SU-DHL-6 (cell line): ENCODE measurements at regions not wholly inside any gene's neighbourhood (a gene's known extent, or its start where the extent isn't known, plus 50 kb on each side); places are given as distances from the start of the nearest gene placed in this dataset.

Experiments
- H2AFZ ChIP-seq: fragments of 200-600 bp; sonication (generic); 2 replicates; pipeline ENCODE4 v1.6.1; 2014; ENCODE audit warnings: low read depth, mild to moderate bottlenecking, moderate library complexity, mixed read lengths, antibody characterized with exemption, low read length; ENCODE audit not compliant: severe bottlenecking
- H3F3A ChIP-seq: fragments of 200-600 bp; shearing (Covaris generic); 2 replicates; pipeline ENCODE4 v1.6.0; 2016; ENCODE audit warnings: antibody characterized with exemption, mild to moderate bottlenecking; ENCODE audit not compliant: insufficient read depth
- H3K27ac ChIP-seq: fragments of 200-600 bp; sonication (generic); 2 replicates; pipeline ENCODE4 v1.5.1; 2016; ENCODE audit warnings: low read depth, mild to moderate bottlenecking, low read length, moderate library complexity, mixed read lengths
- H3K27me3 ChIP-seq: fragments of 200-600 bp; sonication (generic), shearing (Covaris generic); 2 replicates; pipeline ENCODE4 v1.6.0; 2014; ENCODE audit warnings: mild to moderate bottlenecking, low read length
- H3K36me3 ChIP-seq: fragments of 200-600 bp; sonication (generic); 2 replicates; pipeline ENCODE4 v1.6.1; 2014; ENCODE audit warnings: mild to moderate bottlenecking, low read length, mixed read lengths
- H3K4me2 ChIP-seq: fragments of 300-600, 200-600 bp; shearing (Covaris generic), sonication (generic); 2 replicates; pipeline ENCODE4 v1.6.0; 2014; ENCODE audit warnings: low read length, low read depth, mild to moderate bottlenecking; ENCODE audit not compliant: poor library complexity, severe bottlenecking
- H3K4me3 ChIP-seq: fragments of 200-600 bp; sonication (generic); 2 replicates; pipeline ENCODE4 v1.5.1; 2014; ENCODE audit warnings: antibody characterized with exemption, low read length, mild to moderate bottlenecking, mixed read lengths; ENCODE audit not compliant: insufficient read depth, poor library complexity, severe bottlenecking
- H3K79me2 ChIP-seq: fragments of 200-600 bp; sonication (generic); 2 replicates; pipeline ENCODE4 v1.6.1; 2014; ENCODE audit warnings: mild to moderate bottlenecking, low read length, moderate library complexity; ENCODE audit not compliant: insufficient read depth
- H3K9ac ChIP-seq: fragments of 200-600 bp; sonication (generic); 2 replicates; pipeline ENCODE4 v1.7.0; 2014; ENCODE audit warnings: mild to moderate bottlenecking, low read length
- H3K9me2 ChIP-seq: fragments of 200-600 bp; sonication (generic); replicated peaks from 2 replicates; pipeline ENCODE4 v1.6.1; 2014; ENCODE audit warnings: low read length; ENCODE audit not compliant: insufficient read depth
- H3K9me3 ChIP-seq: fragments of 200-600 bp; sonication (generic); 2 replicates; pipeline ENCODE4 v1.6.1; 2014; ENCODE audit warnings: low read length, mixed read lengths; ENCODE audit not compliant: insufficient read depth
- H4K20me1 ChIP-seq: fragments of 200-600 bp; sonication (generic); 2 replicates; pipeline ENCODE4 v1.6.1; 2014; ENCODE audit warnings: low read depth, mild to moderate bottlenecking, antibody characterized with exemption, low read length, moderate library complexity, mixed read lengths
- EZH2phosphoT487 ChIP-seq: fragments of 200-600 bp; sonication (generic), shearing (Covaris generic); conservative IDR thresholded peaks from 2 replicates; pipeline ENCODE4 v1.6.1; 2018; ENCODE audit warnings: mild to moderate bottlenecking, antibody characterized with exemption, low read length, moderate library complexity, mixed read lengths
- TF ChIP-seq, protein P1 (sequence below): fragments of 200-600 bp; sonication (generic); IDR thresholded peaks from one replicate; pipeline ENCODE4 v1.5.1; 2017; ENCODE audit warnings: antibody characterized with exemption, mild to moderate bottlenecking, low read length, moderate library complexity; ENCODE audit not compliant: insufficient read depth, poor library complexity, severe bottlenecking

DNA sequence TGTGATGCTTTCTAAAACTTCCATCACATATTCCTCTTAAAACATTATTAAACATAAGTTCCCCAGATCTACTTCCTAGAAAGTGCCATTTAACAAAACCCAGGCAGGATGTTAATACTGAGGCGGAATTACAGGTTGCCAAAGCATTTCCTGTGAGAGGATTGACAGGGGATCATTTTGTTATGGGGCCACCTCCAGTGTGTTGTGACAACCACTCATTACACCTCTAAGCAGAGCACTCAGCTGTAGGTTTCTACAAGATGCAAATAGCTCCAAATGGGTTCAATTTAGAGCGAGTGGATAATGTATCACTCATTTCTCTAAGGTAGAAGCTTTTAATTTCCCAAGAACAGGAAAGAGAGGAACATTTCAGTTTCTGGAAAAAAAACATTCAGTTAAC lies 1429.5 kb upstream of the ACVR2A start:
- H3F3A ChIP-seq = no peaks in the 10 kb centered on the region
- no peak overlapping the region for H2AFZ ChIP-seq
- H3K36me3 ChIP-seq = no peaks in the 10 kb centered on the region
- H4K20me1 ChIP-seq = no peaks in the 10 kb centered on the region
- H3K9me3 ChIP-seq = no peaks in the 10 kb centered on the region
- H3K4me3 ChIP-seq = no peak overlapping the region
- H3K27me3 ChIP-seq = no peaks in the 10 kb centered on the region
- no peaks in the 10 kb centered on the region for H3K79me2 ChIP-seq
- TF ChIP-seq, protein P1, sequence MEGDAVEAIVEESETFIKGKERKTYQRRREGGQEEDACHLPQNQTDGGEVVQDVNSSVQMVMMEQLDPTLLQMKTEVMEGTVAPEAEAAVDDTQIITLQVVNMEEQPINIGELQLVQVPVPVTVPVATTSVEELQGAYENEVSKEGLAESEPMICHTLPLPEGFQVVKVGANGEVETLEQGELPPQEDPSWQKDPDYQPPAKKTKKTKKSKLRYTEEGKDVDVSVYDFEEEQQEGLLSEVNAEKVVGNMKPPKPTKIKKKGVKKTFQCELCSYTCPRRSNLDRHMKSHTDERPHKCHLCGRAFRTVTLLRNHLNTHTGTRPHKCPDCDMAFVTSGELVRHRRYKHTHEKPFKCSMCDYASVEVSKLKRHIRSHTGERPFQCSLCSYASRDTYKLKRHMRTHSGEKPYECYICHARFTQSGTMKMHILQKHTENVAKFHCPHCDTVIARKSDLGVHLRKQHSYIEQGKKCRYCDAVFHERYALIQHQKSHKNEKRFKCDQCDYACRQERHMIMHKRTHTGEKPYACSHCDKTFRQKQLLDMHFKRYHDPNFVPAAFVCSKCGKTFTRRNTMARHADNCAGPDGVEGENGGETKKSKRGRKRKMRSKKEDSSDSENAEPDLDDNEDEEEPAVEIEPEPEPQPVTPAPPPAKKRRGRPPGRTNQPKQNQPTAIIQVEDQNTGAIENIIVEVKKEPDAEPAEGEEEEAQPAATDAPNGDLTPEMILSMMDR = no peak
- TF ChIP-seq EZH2phosphoT487 = no peak
- H3K9ac ChIP-seq = no peak overlapping the region
- H3K9me2 ChIP-seq = no peaks in the 10 kb centered on the region
- no peak overlapping the region for H3K4me2 ChIP-seq
- H3K27ac ChIP-seq = no peak overlapping the region

DNA sequence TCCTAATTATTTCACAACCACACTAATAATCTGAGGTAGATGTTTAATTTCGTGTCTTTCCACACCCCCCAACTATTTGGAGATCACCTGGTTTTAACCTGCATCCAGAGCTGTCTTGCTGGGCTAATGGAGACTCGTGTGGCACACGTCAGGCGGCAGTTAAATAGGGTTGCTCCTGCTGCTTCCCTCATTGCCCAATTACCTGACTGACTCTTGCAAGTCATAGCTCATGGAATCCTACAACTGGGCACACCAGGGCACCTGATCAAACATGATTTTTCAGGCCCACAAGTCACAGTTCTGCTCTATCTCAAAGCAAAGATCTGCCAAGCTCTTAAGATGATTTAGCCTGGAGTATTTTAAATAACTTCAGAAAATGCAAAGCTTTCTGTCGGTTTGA lies 1430.4 kb upstream of the ACVR2A start:
- Histone ChIP-seq H3K36me3 (no peaks in the 10 kb centered on the region), H3K27ac (no peak overlapping the region), H3F3A (no peaks in the 10 kb centered on the region), H3K4me2 (no peak overlapping the region), H4K20me1 (no peaks in the 10 kb centered on the region), H3K9me3 (no peaks in the 10 kb centered on the region), H3K9ac (no peak overlapping the region), H3K4me3 (no peak overlapping the region), H3K27me3 (no peaks in the 10 kb centered on the region), H3K9me2 (no peaks in the 10 kb centered on the region), H3K79me2 (no peaks in the 10 kb centered on the region), H2AFZ (no peak overlapping the region)
- TF ChIP-seq, protein P1 = no peak
- no peak for TF ChIP-seq EZH2phosphoT487

DNA sequence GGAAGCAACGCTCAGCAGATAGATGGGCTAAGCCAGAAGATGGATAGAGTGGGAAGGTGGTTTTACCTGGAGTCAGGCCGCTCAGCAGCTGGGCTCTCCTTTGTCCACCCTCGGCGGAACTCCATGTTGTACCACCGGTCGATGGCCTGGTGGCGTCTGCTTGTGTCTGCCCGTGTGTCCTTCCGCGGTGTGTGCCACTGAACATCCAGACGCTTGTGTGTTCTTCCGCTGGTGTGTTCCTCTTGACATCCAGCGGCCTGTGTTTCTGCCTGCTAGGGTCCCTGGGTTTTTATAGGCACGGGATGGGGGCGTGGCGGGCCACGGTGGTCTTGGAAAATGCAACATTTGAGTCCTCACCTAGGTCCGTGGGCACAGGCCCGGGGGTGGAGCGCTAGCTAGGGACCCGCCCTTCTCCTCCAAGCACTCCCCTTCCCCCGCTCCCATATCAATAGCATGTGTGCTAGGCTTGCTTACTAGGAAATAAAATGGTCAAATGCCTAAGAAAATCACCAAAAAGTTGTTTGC lies 1431.7 kb upstream of the ACVR2A start:
- Histone ChIP-seq H4K20me1 (no peaks in the 10 kb centered on the region), H3K9ac (no peak overlapping the region), H3K4me2 (no peak overlapping the region), H3K9me3 (no peaks in the 10 kb centered on the region), H3K27ac (no peak overlapping the region), H3F3A (no peaks in the 10 kb centered on the region), H3K4me3 (no peak overlapping the region), H3K36me3 (no peaks in the 10 kb centered on the region), H3K9me2 (no peaks in the 10 kb centered on the region), H3K27me3 (no peaks in the 10 kb centered on the region), H2AFZ (no peak overlapping the region), H3K79me2 (no peaks in the 10 kb centered on the region)
- TF ChIP-seq EZH2phosphoT487 = no peak
- TF ChIP-seq, protein P1 = no peak
